ENCODE measurements at regions not wholly inside any gene's neighbourhood (a gene's known extent, or its start where the extent isn't known, plus 50 kb on each side); places are given as distances from the start of the nearest gene placed in this dataset.
A peak's percentile ranks its signal among the peaks of the same experiment; 100 is the strongest.
"Not testable (repeated sequence)": the region's sequence is repeated elsewhere in the genome, so short reads cannot be mapped to it uniquely, and the experiment has no call there.

- 47 to 68% (median 58%) methylated on average over 4 to 6 of the region's 6 CpGs for WGBS, 5 donors
- intact Hi-C loops (cut with DNase I; ENCODE audit: low total_unique reads) = no loop called here
- DNase-seq = no peak
- Histone ChIP-seq H3K27me3 (replicated peaks in 1 of 7) (peaks cover 0 to 11% (median 0%) of the 10 kb centered on the region in 7 donors), H3K27ac (no peak overlapping the region), H3K4me3 (no peak overlapping the region), H3K9me3 (peaks cover 0 to 10% (median 4%) of the 10 kb centered on the region in 8 donors), H3K36me3 (no peaks in the 10 kb centered on the region), H3K4me1 (no peaks in the 10 kb centered on the region)
- no peak for TF ChIP-seq POLR2A (IDR thresholded peaks at IDR 0.05)
These were observed 168.9 kb upstream of the INTU start for GRCh38 chr4:127463883-127464282.

- no peak for DNase-seq
- Histone ChIP-seq H3K36me3 (no peaks in the 10 kb centered on the region), H3K9me3 (peaks cover 0 to 11% (median 4%) of the 10 kb centered on the region in 8 donors), H3K27me3 (replicated peaks in 1 of 7) (peaks cover 0 to 3% (median 0%) of the 10 kb centered on the region in 7 donors), H3K4me3 (no peak overlapping the region), H3K27ac (no peak overlapping the region), H3K4me1 (no peaks in the 10 kb centered on the region)
- intact Hi-C loops (cut with DNase I; ENCODE audit: low total_unique reads) = no loop called here
- TF ChIP-seq, protein P1, sequence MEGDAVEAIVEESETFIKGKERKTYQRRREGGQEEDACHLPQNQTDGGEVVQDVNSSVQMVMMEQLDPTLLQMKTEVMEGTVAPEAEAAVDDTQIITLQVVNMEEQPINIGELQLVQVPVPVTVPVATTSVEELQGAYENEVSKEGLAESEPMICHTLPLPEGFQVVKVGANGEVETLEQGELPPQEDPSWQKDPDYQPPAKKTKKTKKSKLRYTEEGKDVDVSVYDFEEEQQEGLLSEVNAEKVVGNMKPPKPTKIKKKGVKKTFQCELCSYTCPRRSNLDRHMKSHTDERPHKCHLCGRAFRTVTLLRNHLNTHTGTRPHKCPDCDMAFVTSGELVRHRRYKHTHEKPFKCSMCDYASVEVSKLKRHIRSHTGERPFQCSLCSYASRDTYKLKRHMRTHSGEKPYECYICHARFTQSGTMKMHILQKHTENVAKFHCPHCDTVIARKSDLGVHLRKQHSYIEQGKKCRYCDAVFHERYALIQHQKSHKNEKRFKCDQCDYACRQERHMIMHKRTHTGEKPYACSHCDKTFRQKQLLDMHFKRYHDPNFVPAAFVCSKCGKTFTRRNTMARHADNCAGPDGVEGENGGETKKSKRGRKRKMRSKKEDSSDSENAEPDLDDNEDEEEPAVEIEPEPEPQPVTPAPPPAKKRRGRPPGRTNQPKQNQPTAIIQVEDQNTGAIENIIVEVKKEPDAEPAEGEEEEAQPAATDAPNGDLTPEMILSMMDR (IDR thresholded peaks at IDR 0.05 in 8 of 11, conservative IDR thresholded peaks at IDR 0.05 in 3 of 11) = no peak
- TF ChIP-seq POLR2A (IDR thresholded peaks at IDR 0.05) = no peak
- no peak for TF ChIP-seq POLR2AphosphoS5 (IDR thresholded peaks at IDR 0.05)
- WGBS, 5 donors = 65 to 78% (median 73%) methylated on average over 1 of the region's 1 CpG
These were observed 163.2 kb upstream of the INTU start for GRCh38 chr4:127469542-127469941.

GRCh38 chr4:127469959-127470809 lies 162.6 kb upstream of the INTU start:
- no peak for TF ChIP-seq POLR2AphosphoS5 (IDR thresholded peaks at IDR 0.05)
- TF ChIP-seq, protein P1 (IDR thresholded peaks at IDR 0.05 in 8 of 11, conservative IDR thresholded peaks at IDR 0.05 in 3 of 11) = no peak
- TF ChIP-seq POLR2A (IDR thresholded peaks at IDR 0.05) = no peak
- DNase-seq = peak; percentile 71
- Histone ChIP-seq H3K27me3 (replicated peaks in 1 of 7) (peaks cover 0 to 3% (median 0%) of the 10 kb centered on the region in 7 donors), H3K27ac (no peak overlapping the region), H3K4me3 (no peak overlapping the region), H3K4me1 (no peaks in the 10 kb centered on the region), H3K36me3 (no peaks in the 10 kb centered on the region), H3K9me3 (peaks cover 0 to 11% (median 4%) of the 10 kb centered on the region in 8 donors)
- WGBS, 5 donors = 94 to 97% (median 95%) methylated on average over 25 to 31 of the region's 31 CpGs
- intact Hi-C loops (cut with DNase I; ENCODE audit: low total_unique reads) = no loop called here

- intact Hi-C loops (cut with DNase I; ENCODE audit: low total_unique reads); H3K4me3 ChIP-seq; H3K36me3 ChIP-seq; H3K27ac ChIP-seq; H3K27me3 ChIP-seq (replicated peaks in 1 of 7); DNase-seq; H3K9me3 ChIP-seq; H3K4me1 ChIP-seq: not testable (repeated sequence)
- WGBS, 5 donors = 88 to 91% (median 89%) methylated on average over 3 of the region's 3 CpGs
These were observed 154.5 kb upstream of the INTU start for GRCh38 chr4:127478271-127478670.

GRCh38 chr4:127479031-127479622 lies 153.6 kb upstream of the INTU start:
- no peak for TF ChIP-seq POLR2AphosphoS5 (IDR thresholded peaks at IDR 0.05)
- no peak for TF ChIP-seq POLR2A (IDR thresholded peaks at IDR 0.05)
- TF ChIP-seq, protein P1 (IDR thresholded peaks at IDR 0.05 in 8 of 11, conservative IDR thresholded peaks at IDR 0.05 in 3 of 11) = peak in 4 of 11 experiments; percentile 9 to 37 (median 20)
- DNase-seq = no peak
- Histone ChIP-seq H3K4me1 (no peaks in the 10 kb centered on the region), H3K27ac (no peak overlapping the region), H3K9me3 (peaks cover 0 to 4% (median 0%) of the 10 kb centered on the region in 8 donors), H3K4me3 (no peak overlapping the region), H3K36me3 (no peaks in the 10 kb centered on the region), H3K27me3 (replicated peaks in 1 of 7) (no peaks in the 10 kb centered on the region)
- intact Hi-C loops (cut with DNase I; ENCODE audit: low total_unique reads) = no loop called here

All from spleen (tissue), 11 donors.